H1 (cell line): ENCODE measurements at regions not wholly inside any gene's neighbourhood (a gene's known extent, or its start where the extent isn't known, plus 50 kb on each side); places are given as distances from the start of the nearest gene placed in this dataset.

Experiments used
- BCL11A ChIP-seq, 2 experiments: IDR thresholded peaks; one replicate each; pipeline ENCODE4 v1.6.1; 2011; ENCODE audit warnings: low read depth in 2 of 2, low read length in 2 of 2, mild to moderate bottlenecking in 2 of 2
- CHD1 ChIP-seq: IDR thresholded peaks from 2 replicates; pipeline ENCODE4 v1.6.1; 2012; ENCODE audit warnings: low read depth, low read length, improper control_type of control experiment
- JUND ChIP-seq: IDR thresholded peaks from 2 replicates; pipeline ENCODE4 v1.6.1; 2011; ENCODE audit warnings: mild to moderate bottlenecking, improper control_type of control experiment, low read length
- KDM4A ChIP-seq: IDR thresholded peaks from one replicate; pipeline ENCODE4 v1.7.1; 2012; ENCODE audit warnings: low read depth, mild to moderate bottlenecking, moderate library complexity, low read length, inconsistent platforms; ENCODE audit not compliant: severe bottlenecking
- POLR2A ChIP-seq, 2 experiments: IDR thresholded peaks; 1 replicate in 1 of 2; 2 replicates in 1 of 2; pipeline ENCODE4 v1.6.1; 2011; ENCODE audit warnings: low read depth in 2 of 2, low read length in 2 of 2, mild to moderate bottlenecking in 2 of 2; ENCODE audit errors: control extremely low read depth in 1 of 2
- SAP30 ChIP-seq: fragments of 300-600 bp; sonication (generic); IDR thresholded peaks from 2 replicates; pipeline ENCODE4 v1.7.1; 2012; ENCODE audit warnings: low read length, moderate library complexity, mild to moderate bottlenecking, inconsistent platforms; ENCODE audit not compliant: insufficient read depth, insufficient replicate concordance
- USF2 ChIP-seq: IDR thresholded peaks from 2 replicates; pipeline ENCODE4 v1.6.1; 2011; ENCODE audit warnings: low read length, improper control_type of control experiment

- TF ChIP-seq SAP30 (no peak), KDM4A (no peak), CHD1 (no peak), BCL11A (IDR thresholded peaks at IDR 0.05; ENCODE audit: low read depth in 2 of 2, low read length in 2 of 2) (no peak), POLR2A (IDR thresholded peaks at IDR 0.05; ENCODE audit: control extremely low read depth in 1 of 2, low read depth in 2 of 2, low read length in 2 of 2) (no peak), JUND (no peak), USF2 (no peak)
- TF ChIP-seq, all 59 proteins: peak for 0
These were observed 374.9 kb upstream of the CAMK1G start (continued) for GRCh38 chr1:209208648-209209047.
